GM23248 (cell line): ENCODE measurements at regions not wholly inside any gene's neighbourhood (a gene's known extent, or its start where the extent isn't known, plus 50 kb on each side); places are given as distances from the start of the nearest gene placed in this dataset.

Experiments
- EZH2 ChIP-seq: fragments of 200-600 bp; sonication (generic); IDR thresholded peaks from 2 replicates; pipeline ENCODE4 v1.6.1; 2018; ENCODE audit warnings: antibody characterized with exemption, mild to moderate bottlenecking; ENCODE audit not compliant: insufficient read depth, poor library complexity, severe bottlenecking
- EZH2phosphoT487 ChIP-seq: fragments of 200-600 bp; sonication (generic); IDR thresholded peaks from 2 replicates; pipeline ENCODE4 v1.6.1; 2018; ENCODE audit warnings: antibody characterized with exemption, moderate library complexity, mild to moderate bottlenecking, low read depth; ENCODE audit not compliant: insufficient read depth

- TF ChIP-seq EZH2phosphoT487 (no peak), EZH2 (no peak)
Measured at GRCh38 chr11:71119656-71120269, 132.6 kb downstream of the SHANK2 start.
